HepG2 (cell line): ENCODE measurements at regions not wholly inside any gene's neighbourhood (a gene's known extent, or its start where the extent isn't known, plus 50 kb on each side); places are given as distances from the start of the nearest gene placed in this dataset.

Source experiments
- ATAC-seq: fragments of 200-7000 bp; cut with Tn5 transposase; 3 replicates; pipeline ENCODE4 v1.9.1; 2020; ENCODE audit warnings: mild to moderate bottlenecking, moderate library complexity
- BruUV-seq: library from RNA; stranded (reverse); fragments of 400-500 nt; replicated peaks from 2 replicates; lab custom pipeline; 2021; lab: Mats Ljungman, UMichigan
- CTCF ChIA-PET: fragments of 300-600 bp; formaldehyde crosslinking; extraction: SDS; loops from one replicate; lab custom pipeline; 2021; ENCODE audit warnings: low total read pairs, inconsistent platforms, low intra/inter-chr PET ratio; lab: Yijun Ruan, JAX
- POLR2A ChIA-PET: fragments of 350-600 bp; sonication (Branson Sonifier 250); formaldehyde crosslinking; loops from one replicate; lab custom pipeline; 2020; ENCODE audit warnings: antibody characterized with exemption, inconsistent platforms; lab: Yijun Ruan, JAX
- DNase-seq: peaks from one replicate; pipeline ENCODE4 v3.0.0-alpha.2; 2015; ENCODE audit warnings: low spot score
- FAIRE-seq: peaks from 3 replicates; lab custom pipeline; 2011; peaks lifted over from hg19 to GRCh38; lab: Jason Lieb, UNC
- H2AFZ ChIP-seq: one replicate; pipeline ENCODE4 v1.6.1; 2011; ENCODE audit warnings: low read length, inconsistent platforms
- H3K27ac ChIP-seq: fragments of 300-600 bp; 3 replicates; pipeline ENCODE4 v1.8.0; 2011; ENCODE audit warnings: mixed run types, mild to moderate bottlenecking, mixed read lengths, low read length, inconsistent platforms; ENCODE audit not compliant: insufficient read depth; ENCODE audit errors: extremely low read length
- H3K27me3 ChIP-seq, 2 experiments: fragments of 200-600 bp in 1 of 2; 2 replicates in 1 of 2; 3 replicates in 1 of 2; pipeline versions ENCODE4 v1.6.0 to v1.8.0; 2011; ENCODE audit warnings: low read length in 2 of 2, mild to moderate bottlenecking in 2 of 2, moderate library complexity in 2 of 2, inconsistent platforms in 1 of 2; ENCODE audit not compliant: insufficient read depth in 2 of 2, control insufficient read depth in 1 of 2
- H3K36me3 ChIP-seq, 2 experiments: fragments of 200-600 bp in 1 of 2; replicated peaks in 1 of 2; 2 replicates in 1 of 2; 3 replicates in 1 of 2; pipeline versions ENCODE4 v1.5.1 to v1.8.0; 2011; ENCODE audit warnings: low read length in 2 of 2, inconsistent platforms in 1 of 2; ENCODE audit not compliant: insufficient read depth in 2 of 2, control insufficient read depth in 1 of 2
- H3K4me1 ChIP-seq: 2 replicates; pipeline ENCODE4 v1.5.1; 2012; ENCODE audit warnings: low read length, inconsistent platforms; ENCODE audit not compliant: insufficient read depth
- H3K4me2 ChIP-seq: 2 replicates; pipeline ENCODE4 v1.6.0; 2011; ENCODE audit warnings: low read depth, low read length, inconsistent platforms
- H3K4me3 ChIP-seq, 3 experiments: fragments of 200-600 bp in 1 of 3; sonication (generic), shearing (Covaris generic) in 1 of 3; replicated peaks in 1 of 3; 2 replicates each; pipeline ENCODE4 v1.5.1; 2011 to 2016; ENCODE audit warnings: low read length in 3 of 3, inconsistent platforms in 2 of 3, low read depth in 2 of 3, mild to moderate bottlenecking in 2 of 3, control low read depth in 1 of 3, mixed read lengths in 1 of 3; ENCODE audit not compliant: insufficient read depth in 1 of 3
- H3K79me2 ChIP-seq: one replicate; pipeline ENCODE4 v1.6.1; 2011; ENCODE audit warnings: low read length, inconsistent platforms; ENCODE audit not compliant: insufficient read depth
- H3K9ac ChIP-seq: 2 replicates; pipeline ENCODE4 v1.6.0; 2011; ENCODE audit warnings: mild to moderate bottlenecking, low read depth, low read length, inconsistent platforms; ENCODE audit not compliant: insufficient read depth
- H3K9me3 ChIP-seq: 2 replicates; pipeline ENCODE4 v1.5.1; 2012; ENCODE audit warnings: mild to moderate bottlenecking, low read length
- H4K20me1 ChIP-seq: 2 replicates; pipeline ENCODE4 v1.6.0; 2011; ENCODE audit warnings: inconsistent platforms, mild to moderate bottlenecking, low read length, moderate library complexity; ENCODE audit not compliant: insufficient read depth
- ARID2 ChIP-seq: sonication (generic); formaldehyde crosslinking; IDR thresholded peaks from 2 replicates; pipeline ENCODE4 v1.8.1; 2022; ENCODE audit warnings: mild to moderate bottlenecking, missing genetic modification reagents, borderline replicate concordance
- ARNT2 ChIP-seq: sonication (generic); formaldehyde crosslinking; IDR thresholded peaks from 2 replicates; pipeline ENCODE4 v1.8.0; 2022; ENCODE audit warnings: mild to moderate bottlenecking, low read depth, missing genetic modification reagents, moderate library complexity
- FUBP1 ChIP-seq: sonication (generic); formaldehyde crosslinking; IDR thresholded peaks from 2 replicates; pipeline ENCODE4 v1.5.1; 2020; ENCODE audit warnings: missing genetic modification reagents, mild to moderate bottlenecking, borderline replicate concordance
- GZF1 ChIP-seq: sonication (generic); formaldehyde crosslinking; IDR thresholded peaks from 2 replicates; pipeline ENCODE4 v1.5.1; 2020; ENCODE audit warnings: mild to moderate bottlenecking, missing genetic modification reagents
- HNRNPL ChIP-seq: fragments of 200-400 bp; formaldehyde crosslinking; IDR thresholded peaks from 2 replicates; pipeline ENCODE4 v1.6.1; 2017; ENCODE audit warnings: mild to moderate bottlenecking, low read depth, low read length
- RCOR2 ChIP-seq: IDR thresholded peaks from 2 replicates; pipeline ENCODE4 v1.6.1; 2016; ENCODE audit warnings: missing biosample characterization, missing genetic modification reagents
- SMAD1 ChIP-seq: sonication (generic); formaldehyde crosslinking; IDR thresholded peaks from 2 replicates; pipeline ENCODE4 v1.4.0; 2020; ENCODE audit warnings: missing genetic modification reagents, low read depth, mild to moderate bottlenecking, borderline replicate concordance
- SNRNP70 ChIP-seq: fragments of 200-400 bp; formaldehyde crosslinking; IDR thresholded peaks from 2 replicates; pipeline ENCODE4 v1.6.1; 2017; ENCODE audit warnings: mild to moderate bottlenecking, low read depth, low read length, moderate library complexity
- TAF1 ChIP-seq: sonication (generic); formaldehyde crosslinking; IDR thresholded peaks from 2 replicates; pipeline ENCODE4 v1.4.0; 2020; ENCODE audit warnings: missing genetic modification reagents
- USF2 ChIP-seq, 2 experiments: sonication (generic) in 1 of 2; formaldehyde crosslinking in 1 of 2; IDR thresholded peaks; 2 replicates each; pipeline versions ENCODE4 v1.5.1 to v1.6.1; 2011 to 2020; ENCODE audit warnings: borderline replicate concordance in 1 of 2, low read depth in 1 of 2, low read length in 1 of 2, mild to moderate bottlenecking in 1 of 2, missing genetic modification reagents in 1 of 2, moderate library complexity in 1 of 2
- ZNF207 ChIP-seq: fragments of 450-650 bp; IDR thresholded peaks from 2 replicates; pipeline ENCODE4 v1.6.1; 2016; ENCODE audit warnings: antibody characterized with exemption, borderline replicate concordance
- ZNF543 ChIP-seq: sonication (generic); formaldehyde crosslinking; IDR thresholded peaks from 2 replicates; pipeline ENCODE4 v1.4.0; 2020; ENCODE audit warnings: mild to moderate bottlenecking, missing genetic modification reagents
- ZNF557 ChIP-seq: sonication (generic); formaldehyde crosslinking; IDR thresholded peaks from 2 replicates; pipeline ENCODE4 v1.4.0; 2020; ENCODE audit warnings: missing genetic modification reagents
- ZNF567 ChIP-seq: sonication (generic); formaldehyde crosslinking; IDR thresholded peaks from 2 replicates; pipeline ENCODE4 v1.8.1; 2023; ENCODE audit warnings: mild to moderate bottlenecking, missing genetic modification reagents, borderline replicate concordance
- WGBS: methylation state at CpG from one replicate; pipeline ENCODE4 v1.1.6; 2017; ENCODE audit warnings: low lambda C conversion rate; 5-methylcytosine and 5-hydroxymethylcytosine counted together
- in situ Hi-C: cut with HindIII; loops from 2 replicates; pipeline ENCODE4 v1.10.0; 2017; ENCODE audit warnings: low pct_unique_long_range_greater_than_20kb; ENCODE audit not compliant: extremely low pct_ligation_motif_present
- intact Hi-C: fragments of 100-400 bp; cut with micrococcal nuclease; formaldehyde crosslinking; loops from one replicate; pipeline ENCODE4 v1.10.0; 2022; ENCODE audit not compliant: unreplicated experiment
- TF ChIP-seq, protein P1 (sequence below): sonication (generic); formaldehyde crosslinking; IDR thresholded peaks from 2 replicates; pipeline ENCODE4 v1.4.0; 2020; ENCODE audit warnings: missing genetic modification reagents, borderline replicate concordance
- TF ChIP-seq, protein P2 (sequence below): sonication (generic); formaldehyde crosslinking; IDR thresholded peaks from 2 replicates; pipeline ENCODE4 v1.5.1; 2020; ENCODE audit warnings: missing genetic modification reagents, mild to moderate bottlenecking, borderline replicate concordance

DNA sequence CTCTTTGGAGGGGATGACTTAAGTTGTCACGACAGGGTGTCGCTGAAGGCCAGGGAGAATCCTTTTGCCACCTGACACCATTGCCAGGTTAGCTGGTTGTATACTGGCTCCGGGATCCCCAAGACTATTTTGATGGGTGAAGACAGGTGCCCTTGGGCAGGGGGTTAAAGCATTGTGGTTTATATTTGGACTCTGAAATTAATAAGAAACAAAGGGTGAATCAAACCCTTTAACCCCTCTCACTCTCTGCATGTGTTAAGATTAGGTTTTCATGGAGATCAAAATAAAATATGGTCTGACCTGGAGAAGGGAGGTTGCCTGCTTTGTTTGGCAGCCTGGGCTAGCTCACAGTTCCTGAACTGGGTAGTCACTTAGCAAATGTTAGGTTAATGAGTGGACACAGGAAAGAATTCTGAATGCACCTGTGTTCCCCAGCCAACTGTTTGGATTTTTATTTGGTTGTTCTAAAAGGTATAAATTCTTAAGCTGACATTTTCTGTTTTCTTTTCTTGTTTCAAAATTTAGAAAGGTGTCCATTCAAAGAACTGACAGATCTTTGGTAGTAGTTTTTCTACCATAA lies 301.7 kb downstream of the KCNS3 start:
- WGBS = 56% methylated on average over 3 of the region's 3 CpGs
- H3K4me2 ChIP-seq = no peak overlapping the region
- no peak overlapping the region for H3K27ac ChIP-seq
- BruUV-seq = no TSS peak
- intact Hi-C loops (no loop called here), in situ Hi-C loops (no loop called here)
- CTCF ChIA-PET = no interaction called here
- no peak for ATAC-seq
- no peak for DNase-seq
- no peaks in the 10 kb centered on the region for H3K4me1 ChIP-seq
- no peaks in the 10 kb centered on the region for H3K79me2 ChIP-seq
- FAIRE-seq = no peak
- no peaks in the 10 kb centered on the region for H3K9me3 ChIP-seq
- POLR2A ChIA-PET = no interaction called here
- H4K20me1 ChIP-seq = no peaks in the 10 kb centered on the region
- H3K4me3 ChIP-seq = no peak overlapping the region
- no peak for TF ChIP-seq HNRNPL
- TF ChIP-seq USF2 (IDR thresholded peaks at IDR 0.05; ENCODE audit: low read depth, low read length) = no peak
- no peak for TF ChIP-seq USF2 (CRISPR knock-in tag; IDR thresholded peaks at IDR 0.05; ENCODE audit: borderline replicate concordance)
- no peak for TF ChIP-seq TAF1 (CRISPR knock-in tag)
- TF ChIP-seq ZNF207 = no peak
- TF ChIP-seq ARNT2 (CRISPR knock-in tag) = no peak
- no peak for TF ChIP-seq SNRNP70
- no peak for TF ChIP-seq SMAD1 (CRISPR knock-in tag)
- no peak for TF ChIP-seq FUBP1
- TF ChIP-seq RCOR2 (CRISPR knock-in tag) = no peak
- TF ChIP-seq ZNF557 (CRISPR knock-in tag) = no peak
- TF ChIP-seq ARID2 (CRISPR knock-in tag) = no peak
- no peak for TF ChIP-seq ZNF543 (CRISPR knock-in tag)
- no peak for TF ChIP-seq GZF1 (CRISPR knock-in tag)
- TF ChIP-seq, protein P1, sequence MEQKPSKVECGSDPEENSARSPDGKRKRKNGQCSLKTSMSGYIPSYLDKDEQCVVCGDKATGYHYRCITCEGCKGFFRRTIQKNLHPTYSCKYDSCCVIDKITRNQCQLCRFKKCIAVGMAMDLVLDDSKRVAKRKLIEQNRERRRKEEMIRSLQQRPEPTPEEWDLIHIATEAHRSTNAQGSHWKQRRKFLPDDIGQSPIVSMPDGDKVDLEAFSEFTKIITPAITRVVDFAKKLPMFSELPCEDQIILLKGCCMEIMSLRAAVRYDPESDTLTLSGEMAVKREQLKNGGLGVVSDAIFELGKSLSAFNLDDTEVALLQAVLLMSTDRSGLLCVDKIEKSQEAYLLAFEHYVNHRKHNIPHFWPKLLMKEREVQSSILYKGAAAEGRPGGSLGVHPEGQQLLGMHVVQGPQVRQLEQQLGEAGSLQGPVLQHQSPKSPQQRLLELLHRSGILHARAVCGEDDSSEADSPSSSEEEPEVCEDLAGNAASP = no peak
- TF ChIP-seq ZNF567 (CRISPR knock-in tag) = no peak
- TF ChIP-seq, protein P2, sequence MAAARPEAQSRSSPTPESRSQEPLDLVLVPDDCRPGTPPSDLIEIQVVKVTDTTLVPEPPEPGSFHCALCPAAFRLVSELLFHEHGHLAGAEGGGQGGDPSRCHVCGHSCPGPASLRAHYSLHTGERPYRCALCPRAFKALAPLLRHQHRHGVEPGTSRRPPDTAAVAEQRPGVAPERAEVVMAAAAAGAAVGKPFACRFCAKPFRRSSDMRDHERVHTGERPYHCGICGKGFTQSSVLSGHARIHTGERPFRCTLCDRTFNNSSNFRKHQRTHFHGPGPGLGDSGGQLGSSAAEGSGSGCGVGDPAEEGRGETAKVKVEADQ (CRISPR knock-in tag) = no peak
- no peak overlapping the region for H3K9ac ChIP-seq
- H3K27me3 ChIP-seq = no peaks in the 10 kb centered on the region
- no peak overlapping the region for H2AFZ ChIP-seq
- no peaks in the 10 kb centered on the region for H3K36me3 ChIP-seq
